Cardiac fibroblast (primary cell): ENCODE measurements at regions not wholly inside any gene's neighbourhood (a gene's known extent, or its start where the extent isn't known, plus 50 kb on each side); places are given as distances from the start of the nearest gene placed in this dataset.
A peak's percentile ranks its signal among the peaks of the same experiment; 100 is the strongest.

ENCODE experiments used
- DNase-seq, 2 donors: peaks; one replicate each; pipeline versions ENCODE4 v3.0.0 to v3.0.0-alpha.2; 2010; ENCODE audit warnings: low read depth in 2 of 2
- H3K4me3 ChIP-seq, 2 donors: replicated peaks in 1 of 2; 1 replicate in 1 of 2; 2 replicates in 1 of 2; pipeline ENCODE4 v1.5.1; 2011; ENCODE audit warnings: low read depth in 2 of 2, low read length in 2 of 2, mild to moderate bottlenecking in 2 of 2, moderate library complexity in 1 of 2
- TF ChIP-seq, protein P1 (sequence below): IDR thresholded peaks from one replicate; pipeline ENCODE4 v1.5.1; 2011; ENCODE audit warnings: low read depth, mild to moderate bottlenecking, low read length, inconsistent platforms

GRCh38 chr3:7977245-7978086 lies 524.2 kb upstream of the LMCD1 start:
- no peak overlapping the region for H3K4me3 ChIP-seq
- DNase-seq: peak; percentile 26 to 78
- TF ChIP-seq, protein P1, sequence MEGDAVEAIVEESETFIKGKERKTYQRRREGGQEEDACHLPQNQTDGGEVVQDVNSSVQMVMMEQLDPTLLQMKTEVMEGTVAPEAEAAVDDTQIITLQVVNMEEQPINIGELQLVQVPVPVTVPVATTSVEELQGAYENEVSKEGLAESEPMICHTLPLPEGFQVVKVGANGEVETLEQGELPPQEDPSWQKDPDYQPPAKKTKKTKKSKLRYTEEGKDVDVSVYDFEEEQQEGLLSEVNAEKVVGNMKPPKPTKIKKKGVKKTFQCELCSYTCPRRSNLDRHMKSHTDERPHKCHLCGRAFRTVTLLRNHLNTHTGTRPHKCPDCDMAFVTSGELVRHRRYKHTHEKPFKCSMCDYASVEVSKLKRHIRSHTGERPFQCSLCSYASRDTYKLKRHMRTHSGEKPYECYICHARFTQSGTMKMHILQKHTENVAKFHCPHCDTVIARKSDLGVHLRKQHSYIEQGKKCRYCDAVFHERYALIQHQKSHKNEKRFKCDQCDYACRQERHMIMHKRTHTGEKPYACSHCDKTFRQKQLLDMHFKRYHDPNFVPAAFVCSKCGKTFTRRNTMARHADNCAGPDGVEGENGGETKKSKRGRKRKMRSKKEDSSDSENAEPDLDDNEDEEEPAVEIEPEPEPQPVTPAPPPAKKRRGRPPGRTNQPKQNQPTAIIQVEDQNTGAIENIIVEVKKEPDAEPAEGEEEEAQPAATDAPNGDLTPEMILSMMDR: no peak

DNA sequence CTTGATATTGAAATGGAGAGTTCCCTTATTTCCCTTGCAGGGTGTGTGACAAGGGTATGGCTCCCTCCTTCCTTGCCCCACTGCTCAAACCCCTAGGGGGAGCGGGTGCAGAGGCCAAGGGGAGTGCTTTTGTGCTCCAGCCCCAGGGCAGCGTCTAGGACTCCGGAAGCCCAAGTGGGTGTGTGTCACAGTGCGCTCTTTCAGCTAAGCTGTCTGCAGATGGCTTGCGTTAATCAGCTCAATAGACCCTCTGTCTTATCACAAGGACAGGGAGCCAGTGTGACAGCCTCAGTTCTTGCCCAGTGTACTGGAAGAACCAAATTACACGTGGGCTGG lies 523.6 kb upstream of the LMCD1 start:
- H3K4me3 ChIP-seq: no peak overlapping the region
- peak in 1 of 2 donors; percentile 1 for DNase-seq
- TF ChIP-seq, protein P1: no peak

DNA sequence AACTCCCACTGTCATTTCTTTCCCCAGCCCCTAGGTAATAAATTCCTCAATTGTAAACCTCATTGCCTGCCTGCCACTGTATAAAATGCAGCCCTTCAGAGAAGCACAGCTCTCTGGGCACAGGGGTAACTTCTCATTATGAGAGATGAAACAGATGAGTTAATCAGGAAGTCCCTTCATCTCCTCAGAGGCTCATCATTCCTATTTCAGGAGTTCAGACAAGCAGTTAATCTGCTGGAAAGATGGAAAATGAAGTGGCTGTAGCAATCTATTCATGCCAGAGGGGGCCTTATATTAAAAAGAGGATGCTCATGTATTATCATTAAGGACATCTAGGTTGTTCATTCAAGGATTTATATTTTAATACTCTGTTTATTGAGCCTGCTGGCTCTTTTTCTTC lies 519.5 kb upstream of the LMCD1 start:
- TF ChIP-seq, protein P1: no peak
- no peak for DNase-seq
- H3K4me3 ChIP-seq: no peak overlapping the region

DNA sequence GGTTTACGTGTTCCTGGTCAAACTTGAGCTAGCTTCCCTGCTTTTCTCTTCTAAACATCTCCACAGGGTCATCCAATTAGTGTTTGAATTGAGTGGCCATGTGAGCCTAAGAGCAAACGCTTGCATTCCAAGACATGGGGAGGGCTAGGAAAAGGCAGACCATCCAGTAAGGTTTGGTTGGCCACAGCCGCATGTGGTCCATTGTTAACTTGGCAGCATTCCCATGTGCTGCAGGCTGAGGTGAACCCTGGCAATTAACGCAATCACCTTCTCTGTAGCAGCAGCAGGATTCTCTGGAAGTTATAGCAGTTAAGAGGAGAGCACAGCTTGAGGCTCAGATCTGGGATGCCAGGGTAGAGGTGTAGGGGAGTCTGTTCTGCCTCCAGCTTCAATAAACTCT lies 502.2 kb upstream of the LMCD1 start:
- DNase-seq: no peak
- TF ChIP-seq, protein P1: no peak
- H3K4me3 ChIP-seq: no peak overlapping the region

DNA sequence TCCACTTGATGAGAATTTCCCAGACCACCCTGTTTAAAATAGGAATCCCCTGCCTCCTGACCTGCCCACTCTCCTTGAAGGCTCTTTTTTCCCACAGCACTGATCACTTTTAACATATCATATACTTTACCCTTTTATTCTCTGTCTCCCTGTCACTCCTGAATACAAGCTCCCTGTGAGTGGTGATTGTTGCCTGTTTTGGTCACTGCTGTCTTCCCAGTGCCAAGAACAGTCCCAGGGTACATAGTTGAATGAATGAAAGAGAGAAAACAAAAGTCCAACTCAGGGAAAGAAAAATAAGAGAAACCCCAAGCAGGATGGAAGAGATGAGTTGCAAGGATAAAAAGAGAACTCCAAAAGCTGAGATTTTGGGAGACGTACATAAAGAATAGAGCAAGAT lies 500.3 kb upstream of the LMCD1 start:
- H3K4me3 ChIP-seq: no peak overlapping the region
- no peak for DNase-seq
- TF ChIP-seq, protein P1: no peak

DNA sequence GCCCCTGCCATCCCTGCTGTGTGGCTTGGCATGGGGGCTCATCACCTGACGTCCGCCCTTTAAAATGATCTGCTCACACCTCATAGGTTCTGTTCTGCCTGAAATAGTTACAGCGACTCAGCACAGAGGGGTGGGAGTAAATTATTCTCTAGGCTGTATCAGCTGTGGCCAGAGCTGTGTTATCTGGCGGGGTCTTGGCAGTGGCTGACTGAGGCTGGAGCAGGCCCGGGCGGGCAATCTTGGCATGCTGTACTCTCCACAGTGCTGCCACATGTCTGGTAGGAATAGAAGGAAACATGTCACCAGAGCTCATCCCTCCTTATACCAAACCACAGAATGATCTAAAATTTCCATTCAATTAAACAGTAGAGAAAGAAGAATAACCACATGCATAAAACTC lies 499.9 kb upstream of the LMCD1 start:
- TF ChIP-seq, protein P1: no peak
- no peak overlapping the region for H3K4me3 ChIP-seq
- no peak for DNase-seq

GRCh38 chr3:8011902-8012301 lies 489.7 kb upstream of the LMCD1 start:
- TF ChIP-seq, protein P1: no peak
- no peak for DNase-seq
- H3K4me3 ChIP-seq: no peak overlapping the region
